ENCODE measurements at regions not wholly inside any gene's neighbourhood (a gene's known extent, or its start where the extent isn't known, plus 50 kb on each side); places are given as distances from the start of the nearest gene placed in this dataset.

- H3K4me3 ChIP-seq (ENCODE audit: low read depth, low read length) = no peak overlapping the region
- H3K36me3 ChIP-seq (ENCODE audit: control insufficient read depth, insufficient read depth, low read length) = no peaks in the 10 kb centered on the region
- no peak for FAIRE-seq
- no peak for DNase-seq (ENCODE audit: low read depth)
- H3K27me3 ChIP-seq (ENCODE audit: control insufficient read depth, insufficient read depth, low read length) = peaks cover 2% of the 10 kb centered on the region
- no peak for TF ChIP-seq CTCF (IDR thresholded peaks at IDR 0.05; ENCODE audit: insufficient read depth, low read length, severe bottlenecking)
Observed at GRCh38 chr13:111415246-111415645, 94.8 kb downstream of the TEX29 start.

- FAIRE-seq (no peak), DNase-seq (ENCODE audit: low read depth) (no peak)
- no peak for TF ChIP-seq CTCF (IDR thresholded peaks at IDR 0.05; ENCODE audit: insufficient read depth, low read length, severe bottlenecking)
- peaks cover 2% of the 10 kb centered on the region for H3K27me3 ChIP-seq (ENCODE audit: control insufficient read depth, insufficient read depth, low read length)
- no peaks in the 10 kb centered on the region for H3K36me3 ChIP-seq (ENCODE audit: control insufficient read depth, insufficient read depth, low read length)
- H3K4me3 ChIP-seq (ENCODE audit: low read depth, low read length) = no peak overlapping the region
Observed at GRCh38 chr13:111415765-111416164, 95.3 kb downstream of the TEX29 start.

GRCh38 chr13:111418101-111418500 is 97.7 kb downstream of the TEX29 start:
- FAIRE-seq = no peak
- no peak for DNase-seq (ENCODE audit: low read depth)
- no peak overlapping the region for H3K4me3 ChIP-seq (ENCODE audit: low read depth, low read length)
- no peak for TF ChIP-seq CTCF (IDR thresholded peaks at IDR 0.05; ENCODE audit: insufficient read depth, low read length, severe bottlenecking)
- no peaks in the 10 kb centered on the region for H3K27me3 ChIP-seq (ENCODE audit: control insufficient read depth, insufficient read depth, low read length)
- H3K36me3 ChIP-seq (ENCODE audit: control insufficient read depth, insufficient read depth, low read length) = no peaks in the 10 kb centered on the region

GRCh38 chr13:111420113-111420876 is 99.9 kb downstream of the TEX29 start:
- H3K36me3 ChIP-seq (ENCODE audit: control insufficient read depth, insufficient read depth, low read length) = no peaks in the 10 kb centered on the region
- TF ChIP-seq CTCF (IDR thresholded peaks at IDR 0.05; ENCODE audit: insufficient read depth, low read length, severe bottlenecking) = no peak
- H3K4me3 ChIP-seq (ENCODE audit: low read depth, low read length) = no peak overlapping the region
- no peaks in the 10 kb centered on the region for H3K27me3 ChIP-seq (ENCODE audit: control insufficient read depth, insufficient read depth, low read length)
- no peak for FAIRE-seq
- DNase-seq (ENCODE audit: low read depth) = no peak

GRCh38 chr13:111421216-111421615 is 100.8 kb downstream of the TEX29 start:
- FAIRE-seq (no peak), DNase-seq (ENCODE audit: low read depth) (no peak)
- Histone ChIP-seq H3K4me3 (ENCODE audit: low read depth, low read length) (no peak overlapping the region), H3K36me3 (ENCODE audit: control insufficient read depth, insufficient read depth, low read length) (no peaks in the 10 kb centered on the region), H3K27me3 (ENCODE audit: control insufficient read depth, insufficient read depth, low read length) (no peaks in the 10 kb centered on the region)
- TF ChIP-seq CTCF (IDR thresholded peaks at IDR 0.05; ENCODE audit: insufficient read depth, low read length, severe bottlenecking) = no peak

- FAIRE-seq (peak; percentile 77), DNase-seq (ENCODE audit: low read depth) (no peak)
- H3K36me3 ChIP-seq (ENCODE audit: control insufficient read depth, insufficient read depth, low read length) = no peaks in the 10 kb centered on the region
- no peak for TF ChIP-seq CTCF (IDR thresholded peaks at IDR 0.05; ENCODE audit: insufficient read depth, low read length, severe bottlenecking)
- no peak overlapping the region for H3K4me3 ChIP-seq (ENCODE audit: low read depth, low read length)
- no peaks in the 10 kb centered on the region for H3K27me3 ChIP-seq (ENCODE audit: control insufficient read depth, insufficient read depth, low read length)
Observed at GRCh38 chr13:111422348-111422747, 101.9 kb downstream of the TEX29 start.

Data from bronchial epithelial cell (primary cell).